HepG2 (cell line): ENCODE measurements at regions not wholly inside any gene's neighbourhood (a gene's known extent, or its start where the extent isn't known, plus 50 kb on each side); places are given as distances from the start of the nearest gene placed in this dataset.

Experiments
- ETV5 ChIP-seq: IDR thresholded peaks from 2 replicates; pipeline ENCODE4 v1.6.1; 2018; ENCODE audit warnings: missing biosample characterization, missing genetic modification reagents, inconsistent platforms, borderline replicate concordance
- HNRNPL ChIP-seq: fragments of 200-400 bp; formaldehyde crosslinking; IDR thresholded peaks from 2 replicates; pipeline ENCODE4 v1.6.1; 2017; ENCODE audit warnings: mild to moderate bottlenecking, low read depth, low read length
- KLF15 ChIP-seq: sonication (generic); formaldehyde crosslinking; IDR thresholded peaks from 2 replicates; pipeline ENCODE4 v1.8.1; 2023; ENCODE audit warnings: borderline replicate concordance, mild to moderate bottlenecking, inconsistent platforms, missing genetic modification reagents, mixed read lengths
- MIXL1 ChIP-seq: IDR thresholded peaks from 2 replicates; pipeline ENCODE4 v1.6.1; 2016
- NFIC ChIP-seq: IDR thresholded peaks from 2 replicates; pipeline ENCODE4 v1.6.1; 2012; ENCODE audit warnings: mild to moderate bottlenecking, low read length, inconsistent platforms
- SNRNP70 ChIP-seq: fragments of 200-400 bp; formaldehyde crosslinking; IDR thresholded peaks from 2 replicates; pipeline ENCODE4 v1.6.1; 2017; ENCODE audit warnings: mild to moderate bottlenecking, low read depth, low read length, moderate library complexity
- SOX6 ChIP-seq, 2 experiments: fragments of 450-650 bp in 1 of 2; sonication (generic) in 1 of 2; formaldehyde crosslinking in 1 of 2; IDR thresholded peaks; 2 replicates each; pipeline versions ENCODE4 v1.4.0 to v1.6.1; 2017 to 2020; ENCODE audit warnings: antibody characterized with exemption in 1 of 2, mild to moderate bottlenecking in 1 of 2, missing genetic modification reagents in 1 of 2
- ZMYM2 ChIP-seq: sonication (generic); formaldehyde crosslinking; IDR thresholded peaks from 2 replicates; pipeline ENCODE4 v1.8.0; 2022; ENCODE audit warnings: mild to moderate bottlenecking, missing genetic modification reagents
- ZNF253 ChIP-seq: sonication (generic); formaldehyde crosslinking; IDR thresholded peaks from 2 replicates; pipeline ENCODE4 v1.8.0; 2022; ENCODE audit warnings: mild to moderate bottlenecking, missing genetic modification reagents, borderline replicate concordance
- ZSCAN9 ChIP-seq: IDR thresholded peaks from 2 replicates; pipeline ENCODE4 v1.6.1; 2016; ENCODE audit warnings: borderline replicate concordance
- TF ChIP-seq, protein P1 (sequence below): sonication (generic); formaldehyde crosslinking; IDR thresholded peaks from 2 replicates; pipeline ENCODE4 v1.5.0; 2020; ENCODE audit warnings: missing genetic modification reagents, mild to moderate bottlenecking, borderline replicate concordance
- TF ChIP-seq, protein P2 (sequence below): sonication (generic); formaldehyde crosslinking; conservative IDR thresholded peaks from 2 replicates; pipeline ENCODE4 v1.4.0; 2020; ENCODE audit warnings: mild to moderate bottlenecking, missing genetic modification reagents, moderate library complexity
- TF ChIP-seq, protein P3 (sequence below): IDR thresholded peaks from 2 replicates; pipeline ENCODE4 v1.4.0; 2020; ENCODE audit warnings: mild to moderate bottlenecking, missing genetic modification reagents
- TF ChIP-seq, protein P4 (sequence below): sonication (generic); formaldehyde crosslinking; IDR thresholded peaks from 2 replicates; pipeline ENCODE4 v1.5.0; 2020; ENCODE audit warnings: mild to moderate bottlenecking, low read depth, missing genetic modification reagents, borderline replicate concordance
- TF ChIP-seq, protein P5 (sequence below): sonication (generic); formaldehyde crosslinking; IDR thresholded peaks from 2 replicates; pipeline ENCODE4 v1.4.0; 2020; ENCODE audit warnings: missing genetic modification reagents

DNA sequence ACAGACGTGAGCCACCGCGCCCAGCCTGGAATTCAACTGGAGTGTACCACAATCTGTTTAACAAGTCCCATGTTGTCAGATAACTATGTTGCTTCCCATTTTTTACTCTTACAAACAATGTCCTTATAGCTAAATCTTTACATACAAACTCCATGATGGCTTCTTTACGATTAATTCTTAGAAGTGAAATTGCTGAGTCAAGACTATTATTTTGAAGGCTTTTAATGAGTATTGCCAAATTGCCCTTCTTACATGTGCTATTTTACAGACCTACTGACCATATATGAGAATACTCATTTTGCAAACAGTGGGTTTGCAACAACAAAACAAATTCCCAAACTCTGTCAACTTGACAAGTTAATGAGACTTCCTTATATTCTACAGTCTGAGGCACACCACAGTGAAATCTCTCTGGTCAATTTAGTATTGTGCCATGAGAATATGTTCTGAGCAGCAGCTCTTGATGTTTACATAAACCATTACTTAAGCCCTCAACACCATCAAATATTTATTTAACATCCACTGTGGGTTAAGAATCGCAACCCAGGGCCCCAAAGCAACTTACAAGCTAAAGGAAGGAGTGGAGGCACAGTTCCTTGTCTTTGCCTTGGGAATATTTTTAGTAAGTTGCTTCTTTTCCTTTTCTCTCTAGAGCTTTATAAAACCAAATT is 128.5 kb downstream of the SPRY1 start (continued):
- TF ChIP-seq, protein P1, sequence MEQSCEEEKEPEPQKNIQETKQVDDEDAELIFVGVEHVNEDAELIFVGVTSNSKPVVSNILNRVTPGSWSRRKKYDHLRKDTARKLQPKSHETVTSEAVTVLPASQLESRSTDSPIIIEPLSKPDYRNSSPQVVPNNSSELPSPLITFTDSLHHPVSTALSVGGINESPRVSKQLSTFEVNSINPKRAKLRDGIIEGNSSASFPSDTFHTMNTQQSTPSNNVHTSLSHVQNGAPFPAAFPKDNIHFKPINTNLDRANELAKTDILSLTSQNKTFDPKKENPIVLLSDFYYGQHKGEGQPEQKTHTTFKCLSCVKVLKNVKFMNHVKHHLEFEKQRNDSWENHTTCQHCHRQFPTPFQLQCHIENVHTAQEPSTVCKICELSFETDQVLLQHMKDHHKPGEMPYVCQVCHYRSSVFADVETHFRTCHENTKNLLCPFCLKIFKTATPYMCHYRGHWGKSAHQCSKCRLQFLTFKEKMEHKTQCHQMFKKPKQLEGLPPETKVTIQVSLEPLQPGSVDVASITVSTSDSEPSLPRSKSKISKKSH (CRISPR knock-in tag) = no peak
- TF ChIP-seq HNRNPL (no peak), ZSCAN9 (no peak), ETV5 (CRISPR knock-in tag) (no peak), KLF15 (CRISPR knock-in tag) (no peak), NFIC (0 out of 2 replicates have a peak, but pooled peaks have one; percentile 36), SNRNP70 (no peak), ZNF253 (CRISPR knock-in tag) (no peak), SOX6 (IDR thresholded peaks at IDR 0.05) (no peak), SOX6 (CRISPR knock-in tag; IDR thresholded peaks at IDR 0.05) (peak; percentile 67; the same call in 1 of the 2 replicates), ZMYM2 (no peak), MIXL1 (CRISPR knock-in tag) (0 out of 2 replicates have a peak, but pooled peaks have one; percentile 44)
- TF ChIP-seq, protein P2, sequence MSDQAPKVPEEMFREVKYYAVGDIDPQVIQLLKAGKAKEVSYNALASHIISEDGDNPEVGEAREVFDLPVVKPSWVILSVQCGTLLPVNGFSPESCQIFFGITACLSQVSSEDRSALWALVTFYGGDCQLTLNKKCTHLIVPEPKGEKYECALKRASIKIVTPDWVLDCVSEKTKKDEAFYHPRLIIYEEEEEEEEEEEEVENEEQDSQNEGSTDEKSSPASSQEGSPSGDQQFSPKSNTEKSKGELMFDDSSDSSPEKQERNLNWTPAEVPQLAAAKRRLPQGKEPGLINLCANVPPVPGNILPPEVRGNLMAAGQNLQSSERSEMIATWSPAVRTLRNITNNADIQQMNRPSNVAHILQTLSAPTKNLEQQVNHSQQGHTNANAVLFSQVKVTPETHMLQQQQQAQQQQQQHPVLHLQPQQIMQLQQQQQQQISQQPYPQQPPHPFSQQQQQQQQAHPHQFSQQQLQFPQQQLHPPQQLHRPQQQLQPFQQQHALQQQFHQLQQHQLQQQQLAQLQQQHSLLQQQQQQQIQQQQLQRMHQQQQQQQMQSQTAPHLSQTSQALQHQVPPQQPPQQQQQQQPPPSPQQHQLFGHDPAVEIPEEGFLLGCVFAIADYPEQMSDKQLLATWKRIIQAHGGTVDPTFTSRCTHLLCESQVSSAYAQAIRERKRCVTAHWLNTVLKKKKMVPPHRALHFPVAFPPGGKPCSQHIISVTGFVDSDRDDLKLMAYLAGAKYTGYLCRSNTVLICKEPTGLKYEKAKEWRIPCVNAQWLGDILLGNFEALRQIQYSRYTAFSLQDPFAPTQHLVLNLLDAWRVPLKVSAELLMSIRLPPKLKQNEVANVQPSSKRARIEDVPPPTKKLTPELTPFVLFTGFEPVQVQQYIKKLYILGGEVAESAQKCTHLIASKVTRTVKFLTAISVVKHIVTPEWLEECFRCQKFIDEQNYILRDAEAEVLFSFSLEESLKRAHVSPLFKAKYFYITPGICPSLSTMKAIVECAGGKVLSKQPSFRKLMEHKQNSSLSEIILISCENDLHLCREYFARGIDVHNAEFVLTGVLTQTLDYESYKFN = peak; percentile 55
- TF ChIP-seq, protein P3, sequence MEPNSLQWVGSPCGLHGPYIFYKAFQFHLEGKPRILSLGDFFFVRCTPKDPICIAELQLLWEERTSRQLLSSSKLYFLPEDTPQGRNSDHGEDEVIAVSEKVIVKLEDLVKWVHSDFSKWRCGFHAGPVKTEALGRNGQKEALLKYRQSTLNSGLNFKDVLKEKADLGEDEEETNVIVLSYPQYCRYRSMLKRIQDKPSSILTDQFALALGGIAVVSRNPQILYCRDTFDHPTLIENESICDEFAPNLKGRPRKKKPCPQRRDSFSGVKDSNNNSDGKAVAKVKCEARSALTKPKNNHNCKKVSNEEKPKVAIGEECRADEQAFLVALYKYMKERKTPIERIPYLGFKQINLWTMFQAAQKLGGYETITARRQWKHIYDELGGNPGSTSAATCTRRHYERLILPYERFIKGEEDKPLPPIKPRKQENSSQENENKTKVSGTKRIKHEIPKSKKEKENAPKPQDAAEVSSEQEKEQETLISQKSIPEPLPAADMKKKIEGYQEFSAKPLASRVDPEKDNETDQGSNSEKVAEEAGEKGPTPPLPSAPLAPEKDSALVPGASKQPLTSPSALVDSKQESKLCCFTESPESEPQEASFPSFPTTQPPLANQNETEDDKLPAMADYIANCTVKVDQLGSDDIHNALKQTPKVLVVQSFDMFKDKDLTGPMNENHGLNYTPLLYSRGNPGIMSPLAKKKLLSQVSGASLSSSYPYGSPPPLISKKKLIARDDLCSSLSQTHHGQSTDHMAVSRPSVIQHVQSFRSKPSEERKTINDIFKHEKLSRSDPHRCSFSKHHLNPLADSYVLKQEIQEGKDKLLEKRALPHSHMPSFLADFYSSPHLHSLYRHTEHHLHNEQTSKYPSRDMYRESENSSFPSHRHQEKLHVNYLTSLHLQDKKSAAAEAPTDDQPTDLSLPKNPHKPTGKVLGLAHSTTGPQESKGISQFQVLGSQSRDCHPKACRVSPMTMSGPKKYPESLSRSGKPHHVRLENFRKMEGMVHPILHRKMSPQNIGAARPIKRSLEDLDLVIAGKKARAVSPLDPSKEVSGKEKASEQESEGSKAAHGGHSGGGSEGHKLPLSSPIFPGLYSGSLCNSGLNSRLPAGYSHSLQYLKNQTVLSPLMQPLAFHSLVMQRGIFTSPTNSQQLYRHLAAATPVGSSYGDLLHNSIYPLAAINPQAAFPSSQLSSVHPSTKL = peak; percentile 84
- TF ChIP-seq, protein P4, sequence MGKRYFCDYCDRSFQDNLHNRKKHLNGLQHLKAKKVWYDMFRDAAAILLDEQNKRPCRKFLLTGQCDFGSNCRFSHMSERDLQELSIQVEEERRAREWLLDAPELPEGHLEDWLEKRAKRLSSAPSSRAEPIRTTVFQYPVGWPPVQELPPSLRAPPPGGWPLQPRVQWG (CRISPR knock-in tag) = no peak
- TF ChIP-seq, protein P5, sequence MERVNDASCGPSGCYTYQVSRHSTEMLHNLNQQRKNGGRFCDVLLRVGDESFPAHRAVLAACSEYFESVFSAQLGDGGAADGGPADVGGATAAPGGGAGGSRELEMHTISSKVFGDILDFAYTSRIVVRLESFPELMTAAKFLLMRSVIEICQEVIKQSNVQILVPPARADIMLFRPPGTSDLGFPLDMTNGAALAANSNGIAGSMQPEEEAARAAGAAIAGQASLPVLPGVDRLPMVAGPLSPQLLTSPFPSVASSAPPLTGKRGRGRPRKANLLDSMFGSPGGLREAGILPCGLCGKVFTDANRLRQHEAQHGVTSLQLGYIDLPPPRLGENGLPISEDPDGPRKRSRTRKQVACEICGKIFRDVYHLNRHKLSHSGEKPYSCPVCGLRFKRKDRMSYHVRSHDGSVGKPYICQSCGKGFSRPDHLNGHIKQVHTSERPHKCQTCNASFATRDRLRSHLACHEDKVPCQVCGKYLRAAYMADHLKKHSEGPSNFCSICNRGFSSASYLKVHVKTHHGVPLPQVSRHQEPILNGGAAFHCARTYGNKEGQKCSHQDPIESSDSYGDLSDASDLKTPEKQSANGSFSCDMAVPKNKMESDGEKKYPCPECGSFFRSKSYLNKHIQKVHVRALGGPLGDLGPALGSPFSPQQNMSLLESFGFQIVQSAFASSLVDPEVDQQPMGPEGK (CRISPR knock-in tag) = 0 out of 2 replicates have a peak, but pooled peaks have one; percentile 23
